ENCODE measurements at regions not wholly inside any gene's neighbourhood (a gene's known extent, or its start where the extent isn't known, plus 50 kb on each side); places are given as distances from the start of the nearest gene placed in this dataset.

DNA sequence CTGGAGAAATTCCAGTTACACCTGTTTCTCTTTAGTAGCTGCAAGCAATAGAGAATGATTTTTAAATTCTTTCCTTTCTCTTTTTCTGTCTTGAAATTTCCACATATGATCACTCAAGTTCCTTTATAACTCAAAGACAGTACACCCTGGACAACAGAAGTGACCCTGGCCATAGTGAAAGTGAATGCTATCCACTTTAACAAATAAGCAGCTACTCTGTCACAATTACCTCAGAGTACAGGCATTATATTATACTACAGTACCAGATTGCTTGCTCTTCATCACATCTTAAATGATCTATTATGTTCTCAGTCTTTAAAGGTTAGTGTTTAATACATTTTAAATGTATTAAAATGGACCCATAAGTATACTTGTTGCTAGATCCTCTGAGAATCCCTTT, 136.2 kb downstream of the KLF12 start:
- no peak for FAIRE-seq

DNA sequence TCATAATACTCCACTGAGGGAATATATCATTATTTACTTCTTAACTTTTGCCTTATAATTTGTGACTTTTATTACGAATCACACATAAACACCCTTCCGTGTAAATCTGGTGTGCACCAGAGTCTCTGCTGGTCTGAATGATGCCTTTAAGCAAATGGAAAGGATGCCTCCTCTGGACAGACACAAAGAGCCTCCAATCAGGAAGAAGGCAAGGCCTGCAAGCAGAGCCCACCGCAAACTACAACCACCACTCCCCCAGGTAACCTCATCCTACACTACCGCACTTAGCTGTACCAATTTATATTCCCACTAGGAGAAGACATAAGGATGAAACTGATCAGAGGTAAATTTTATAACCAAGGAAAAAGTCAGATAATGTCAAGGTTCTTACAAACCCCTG, 137.6 kb downstream of the KLF12 start:
- FAIRE-seq = no peak

DNA sequence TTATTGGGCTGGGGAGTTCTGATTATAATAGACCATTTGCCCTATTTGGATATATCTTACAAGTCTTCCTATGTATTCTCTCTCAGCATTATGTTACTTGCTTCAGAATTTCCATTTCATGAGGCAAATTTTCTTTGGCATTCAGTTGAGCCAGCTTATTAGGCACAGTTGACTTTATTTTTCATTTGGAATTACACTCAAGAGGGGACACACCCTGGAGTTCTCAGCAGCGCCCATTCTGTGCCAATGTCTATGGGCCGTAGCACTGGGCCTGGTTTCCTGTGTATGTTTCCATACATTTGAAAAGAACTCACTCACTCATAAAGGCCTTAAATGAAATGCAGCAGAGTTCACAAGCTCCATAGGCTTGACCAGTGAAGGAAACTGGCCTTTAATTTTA, 138.5 kb downstream of the KLF12 start:
- FAIRE-seq = no peak

DNA sequence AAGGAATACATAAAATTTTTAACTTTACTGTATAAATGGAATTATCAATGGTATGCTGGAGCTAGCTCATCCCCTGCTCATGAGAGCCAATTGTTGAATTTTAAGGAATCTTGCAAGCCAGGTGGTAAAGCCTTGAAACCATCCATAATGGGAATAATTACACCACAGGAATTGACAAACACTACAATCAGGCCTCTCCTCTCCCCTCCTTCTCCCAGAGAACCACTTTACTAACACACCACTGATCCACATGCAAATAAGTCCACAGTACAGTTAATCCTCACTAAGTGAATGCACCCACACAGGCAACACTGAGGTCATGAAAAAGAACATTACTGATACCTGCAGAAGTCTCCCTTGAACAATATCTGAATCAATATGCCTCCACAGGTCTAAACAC, 140.5 kb downstream of the KLF12 start:
- FAIRE-seq = no peak

DNA sequence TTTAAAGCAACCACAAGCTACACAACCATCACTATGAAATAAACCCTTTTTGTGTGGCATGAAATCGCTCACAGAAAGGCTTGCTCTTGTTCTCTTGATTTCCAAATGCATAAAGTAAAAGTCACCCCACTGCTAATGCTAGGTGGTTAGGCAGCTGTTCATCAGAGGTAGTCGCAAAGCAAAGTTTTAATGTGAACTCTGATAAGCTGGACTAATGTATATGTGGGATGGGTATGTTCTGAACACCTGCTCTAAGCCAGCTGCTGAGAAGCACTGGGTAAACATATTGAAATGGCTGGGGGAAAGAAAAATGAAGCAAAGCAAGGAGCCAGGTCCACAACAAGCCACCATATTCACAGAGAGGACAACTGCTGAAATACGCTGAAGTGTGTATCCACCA, 142.3 kb downstream of the KLF12 start:
- no peak for FAIRE-seq

DNA sequence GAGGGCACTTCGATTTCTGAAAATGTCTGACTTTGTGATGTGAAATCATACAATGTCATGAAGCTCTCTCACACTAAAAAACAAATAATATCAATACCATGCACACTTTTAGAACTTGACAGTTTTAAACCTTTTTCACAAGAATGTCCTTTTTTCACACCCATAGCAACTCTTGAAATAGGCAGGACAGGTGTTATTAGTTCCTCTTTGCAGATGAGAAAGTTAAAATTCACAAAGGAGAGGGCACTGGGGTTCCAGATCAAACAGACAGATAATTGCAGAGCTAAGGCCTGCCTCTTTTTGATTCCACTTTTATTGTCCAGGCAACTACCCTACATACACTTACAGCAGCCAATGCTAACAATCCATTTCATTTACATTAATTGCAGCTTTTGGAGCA, 142.8 kb downstream of the KLF12 start:
- FAIRE-seq = no peak

DNA sequence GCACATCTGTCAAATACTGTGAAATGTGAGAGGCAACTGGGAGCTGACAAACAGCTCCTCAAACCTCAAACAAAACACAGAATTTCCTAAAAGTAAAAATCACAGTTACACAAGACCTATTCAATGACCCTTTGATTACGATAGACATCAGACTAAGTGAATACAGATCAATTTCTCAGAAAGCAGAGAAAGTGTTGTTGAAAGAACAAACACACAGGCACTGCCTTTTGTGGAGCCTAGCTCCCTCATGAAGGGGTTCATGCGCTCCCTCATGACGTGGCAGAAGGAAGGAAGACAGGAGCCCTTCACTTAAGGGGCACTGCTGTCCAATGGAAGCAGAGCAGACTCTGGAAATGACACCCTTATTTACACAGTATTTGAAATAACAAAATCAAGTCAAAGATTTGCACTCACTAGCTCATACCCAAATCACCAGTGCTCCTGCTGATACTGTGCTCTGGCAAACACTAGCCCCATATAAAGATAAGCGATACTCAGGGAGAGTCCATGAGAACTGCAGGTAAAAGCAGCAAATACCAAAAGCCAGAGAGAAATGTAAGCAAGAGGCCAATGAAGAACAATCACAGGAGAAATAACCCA, 144.9 kb downstream of the KLF12 start:
- FAIRE-seq = no peak

DNA sequence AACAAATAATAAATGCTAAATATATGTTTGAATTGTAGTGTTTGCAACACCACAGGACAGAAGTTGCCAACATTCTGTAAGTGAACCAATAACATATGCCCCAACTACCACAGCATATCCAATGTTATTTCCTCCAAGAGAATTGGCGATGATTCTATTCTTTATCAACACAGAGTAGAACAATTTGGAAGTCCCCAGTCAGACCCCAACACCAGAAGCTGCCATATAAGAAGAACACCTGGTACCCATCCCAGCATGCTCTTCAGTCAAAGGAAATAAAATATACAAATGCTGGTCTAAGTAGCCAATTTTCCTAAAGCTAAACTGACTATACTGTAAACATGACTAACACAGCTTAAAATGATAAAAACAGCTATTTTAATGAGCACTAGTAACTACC, 145.7 kb downstream of the KLF12 start:
- no peak for FAIRE-seq

DNA sequence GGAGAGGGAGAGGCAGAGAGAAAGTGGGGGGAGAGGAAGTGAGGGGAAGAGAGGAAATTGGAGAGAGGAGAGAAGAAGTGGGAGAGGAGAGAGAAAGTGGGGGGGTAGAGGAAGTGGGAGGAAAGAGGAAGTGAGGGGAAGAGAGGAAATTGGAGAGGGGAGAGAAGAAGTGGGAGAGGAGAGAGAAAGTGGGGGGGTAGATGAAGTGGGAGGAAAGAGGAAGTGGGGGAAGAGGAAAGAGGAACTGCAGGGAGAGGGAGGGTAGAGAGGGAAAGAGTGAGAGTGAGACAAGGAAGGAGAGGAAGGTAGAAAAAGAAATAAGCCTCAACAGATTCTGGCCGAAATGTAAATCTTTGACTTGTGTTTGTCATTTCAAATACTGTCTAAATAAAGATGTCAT, 146.6 kb downstream of the KLF12 start:
- no peak for FAIRE-seq

DNA sequence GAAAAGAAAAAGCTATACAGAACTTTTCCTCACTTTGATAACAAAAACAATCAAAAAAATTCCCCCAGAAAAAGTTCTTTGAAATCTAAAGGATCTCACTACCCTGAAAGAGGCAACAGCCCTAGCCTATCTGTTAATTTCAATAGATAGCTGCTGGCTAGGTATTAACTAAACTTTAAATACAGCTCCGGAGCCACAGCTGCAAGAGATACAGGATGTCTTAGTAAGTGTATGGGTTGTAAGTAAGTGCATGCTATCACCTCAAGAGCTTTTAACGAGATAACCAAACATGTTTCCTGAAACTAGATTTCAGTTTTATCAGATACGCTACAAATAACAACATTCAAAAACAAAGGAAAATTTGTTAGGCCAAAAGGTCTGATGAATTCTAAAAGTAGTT, 148.4 kb downstream of the KLF12 start:
- FAIRE-seq = no peak

DNA sequence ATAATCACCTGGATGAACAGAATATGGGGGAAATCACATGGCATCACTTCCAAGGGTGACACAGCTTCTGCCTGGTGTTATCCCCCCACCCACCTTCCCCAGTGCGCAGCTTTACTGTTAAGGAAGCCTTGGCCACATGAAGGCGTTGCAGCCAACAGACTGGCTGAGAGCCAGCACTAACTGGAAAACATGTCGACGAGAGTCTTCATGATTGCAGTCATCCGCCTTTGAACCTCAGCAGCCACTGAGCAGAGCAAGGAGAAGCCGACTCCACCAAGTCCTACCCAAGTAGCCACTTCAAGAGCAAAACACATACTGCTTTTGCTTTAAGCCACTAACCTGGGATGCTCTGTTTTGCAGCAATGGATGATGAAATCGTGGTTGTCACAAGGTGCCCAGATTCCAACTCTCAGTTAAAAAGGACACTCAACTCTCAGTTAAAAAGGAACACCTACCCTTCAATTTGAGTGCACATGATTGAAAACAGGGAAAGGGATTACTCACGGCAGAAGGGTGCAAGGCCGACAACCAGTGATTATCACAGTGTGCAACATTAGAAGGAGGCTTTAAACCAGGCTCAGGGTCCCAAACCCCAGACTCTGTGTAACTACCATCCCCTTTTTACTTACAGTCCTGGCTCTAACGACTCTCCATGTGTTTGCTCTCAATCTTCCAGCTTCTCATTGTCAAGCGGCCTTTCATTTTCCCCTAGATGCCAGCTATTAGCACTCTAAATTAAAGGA, 149.1 kb downstream of the KLF12 start:
- FAIRE-seq = no peak

DNA sequence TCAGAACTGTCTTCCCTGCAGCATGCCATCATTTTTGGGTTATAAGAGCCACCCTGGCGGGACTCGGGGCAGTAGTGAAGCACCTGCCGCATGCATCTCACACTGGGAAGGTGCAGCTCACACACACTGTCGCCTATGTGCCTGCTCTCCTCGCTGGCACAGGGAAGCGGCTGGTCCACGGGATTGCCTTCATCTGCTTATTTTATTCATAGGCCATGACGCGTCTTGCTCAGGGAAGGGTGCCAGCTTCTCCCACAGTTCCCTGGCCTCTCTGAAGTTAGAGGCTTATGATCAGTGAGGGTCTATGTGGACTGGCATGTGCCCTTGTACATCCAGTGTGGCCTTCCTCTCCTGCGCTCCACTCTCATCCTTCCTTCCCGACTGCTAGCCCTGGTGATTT, 150.0 kb downstream of the KLF12 start:
- FAIRE-seq = no peak

DNA sequence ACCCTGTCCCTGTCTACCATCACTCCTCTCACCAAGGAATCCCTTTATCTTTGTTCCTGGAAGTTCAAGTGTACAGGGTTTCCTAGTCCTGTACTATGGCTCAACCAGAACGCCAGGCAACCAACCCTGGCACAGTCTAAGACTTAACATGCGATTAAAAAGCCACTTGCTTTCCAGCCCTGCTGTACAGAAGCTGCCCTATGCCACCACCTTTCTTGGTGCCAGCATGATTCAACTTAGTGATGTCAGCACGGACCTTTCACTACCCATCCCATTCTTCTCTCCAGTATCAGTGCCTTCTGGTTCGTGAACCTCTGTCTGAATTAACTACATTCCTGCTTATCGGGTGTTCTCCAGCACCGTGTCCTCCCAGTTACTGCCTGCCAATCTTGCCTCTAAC, 151.1 kb downstream of the KLF12 start:
- no peak for FAIRE-seq

DNA sequence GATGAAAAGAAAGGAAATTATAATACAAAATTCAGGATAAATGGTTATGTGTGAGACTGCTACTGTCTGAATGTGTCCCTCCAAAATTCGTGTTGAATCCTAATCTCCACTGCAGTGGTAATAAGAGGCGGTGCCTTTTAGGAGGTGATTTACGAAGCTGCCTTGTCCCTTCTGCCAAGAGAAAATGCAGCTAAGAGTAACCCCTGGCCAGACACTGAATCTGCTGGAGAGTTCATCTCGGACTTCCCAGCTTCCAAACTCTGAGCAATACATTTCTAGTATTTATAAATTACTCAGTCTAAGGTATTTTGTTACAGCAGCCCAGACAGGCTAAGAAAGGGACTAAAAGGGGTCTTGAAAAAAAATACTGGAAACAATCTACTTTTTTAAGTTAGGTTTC, 152.6 kb downstream of the KLF12 start:
- no peak for FAIRE-seq

DNA sequence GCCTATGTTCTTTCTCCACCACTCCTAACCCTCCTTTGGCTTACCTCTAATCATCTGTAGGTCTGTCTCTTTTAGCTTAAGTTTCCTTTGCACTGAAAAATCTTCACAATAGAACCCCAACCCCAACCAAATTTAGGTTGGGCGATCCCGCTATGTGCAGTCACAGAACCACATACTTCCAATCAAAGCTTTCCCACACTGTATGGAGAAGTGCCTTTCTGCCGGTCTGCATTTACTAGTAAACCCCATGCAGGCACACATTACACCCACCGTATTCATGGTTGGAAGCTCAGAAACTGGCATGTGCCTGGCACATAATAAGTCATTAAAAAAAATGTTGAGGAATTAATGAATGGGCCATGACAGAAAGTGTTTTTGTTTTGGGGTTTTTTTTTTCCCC, 158.4 kb downstream of the KLF12 start:
- FAIRE-seq = no peak

DNA sequence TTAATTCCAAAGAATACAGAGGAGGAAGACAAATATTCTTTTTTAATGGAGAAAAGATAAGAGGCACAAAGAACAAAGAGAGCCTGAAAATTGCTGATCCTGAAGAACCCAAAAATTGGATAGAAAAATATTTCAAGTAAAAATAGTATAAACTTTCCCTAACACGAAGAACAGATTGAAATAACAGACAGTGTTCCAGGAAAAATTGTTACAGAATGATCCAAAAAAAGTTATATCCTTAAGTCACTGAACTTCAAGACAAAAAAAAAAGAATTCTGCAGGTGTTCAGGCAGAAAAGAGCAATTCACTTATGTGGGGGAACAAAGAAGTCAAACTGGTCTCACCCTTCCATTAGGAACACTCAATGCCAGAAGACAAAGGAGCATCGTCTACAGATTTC, 160.2 kb downstream of the KLF12 start:
- FAIRE-seq = no peak

DNA sequence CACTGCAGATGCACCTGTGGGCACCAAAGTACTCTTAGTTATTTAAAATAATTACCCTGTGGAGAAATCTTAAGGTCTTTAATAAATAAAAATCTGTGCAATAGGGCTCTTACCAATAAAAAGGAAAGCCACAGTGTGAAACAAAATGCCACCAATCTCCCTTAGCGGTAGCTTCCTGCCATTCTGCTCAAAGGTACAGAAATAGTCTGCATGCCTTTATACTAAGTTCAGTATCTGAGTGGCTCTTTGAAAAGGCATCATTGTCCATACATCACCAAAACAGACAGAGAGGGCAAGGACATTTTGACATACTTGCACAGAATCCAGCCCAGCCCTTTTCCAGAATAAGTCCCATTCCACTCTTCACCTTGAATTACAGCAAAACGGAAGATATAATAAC, 161.0 kb downstream of the KLF12 start:
- FAIRE-seq = no peak

DNA sequence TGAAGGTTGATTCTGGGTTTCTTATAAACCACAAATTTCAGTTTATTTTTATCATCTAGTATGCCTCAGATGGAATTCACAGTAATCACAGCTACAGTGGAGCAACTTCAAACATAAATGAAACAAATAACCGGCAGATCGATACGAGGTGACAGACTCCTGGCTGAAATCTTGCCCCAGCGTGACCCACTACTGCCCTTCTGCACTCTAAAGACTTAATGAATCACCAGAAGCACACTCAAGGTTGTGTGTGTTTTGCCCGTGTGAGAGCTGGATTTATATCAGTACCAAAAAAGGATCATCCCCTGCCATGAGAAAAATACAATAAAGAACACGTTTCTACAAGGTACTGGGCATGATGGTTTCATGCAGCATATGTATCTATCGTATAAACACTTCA, 161.7 kb downstream of the KLF12 start:
- FAIRE-seq = no peak

DNA sequence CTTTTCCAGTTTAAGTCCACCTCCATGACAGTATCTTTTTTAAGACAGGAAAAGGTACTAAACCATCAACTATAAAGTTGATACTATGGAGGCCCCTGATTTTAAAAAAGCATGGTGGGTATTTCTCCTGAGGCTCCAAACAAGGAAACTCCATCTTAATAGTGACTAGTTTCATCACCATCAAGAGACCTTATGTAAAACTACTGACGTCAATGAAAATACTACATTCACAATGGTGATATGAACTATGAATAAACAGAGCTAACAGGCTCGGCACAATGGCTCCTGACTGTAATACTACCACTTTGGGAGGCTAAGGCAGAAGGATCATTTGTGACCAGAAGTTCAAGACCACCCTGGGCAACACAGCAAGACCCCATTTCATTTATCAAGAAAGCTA, 162.7 kb downstream of the KLF12 start:
- no peak for FAIRE-seq

DNA sequence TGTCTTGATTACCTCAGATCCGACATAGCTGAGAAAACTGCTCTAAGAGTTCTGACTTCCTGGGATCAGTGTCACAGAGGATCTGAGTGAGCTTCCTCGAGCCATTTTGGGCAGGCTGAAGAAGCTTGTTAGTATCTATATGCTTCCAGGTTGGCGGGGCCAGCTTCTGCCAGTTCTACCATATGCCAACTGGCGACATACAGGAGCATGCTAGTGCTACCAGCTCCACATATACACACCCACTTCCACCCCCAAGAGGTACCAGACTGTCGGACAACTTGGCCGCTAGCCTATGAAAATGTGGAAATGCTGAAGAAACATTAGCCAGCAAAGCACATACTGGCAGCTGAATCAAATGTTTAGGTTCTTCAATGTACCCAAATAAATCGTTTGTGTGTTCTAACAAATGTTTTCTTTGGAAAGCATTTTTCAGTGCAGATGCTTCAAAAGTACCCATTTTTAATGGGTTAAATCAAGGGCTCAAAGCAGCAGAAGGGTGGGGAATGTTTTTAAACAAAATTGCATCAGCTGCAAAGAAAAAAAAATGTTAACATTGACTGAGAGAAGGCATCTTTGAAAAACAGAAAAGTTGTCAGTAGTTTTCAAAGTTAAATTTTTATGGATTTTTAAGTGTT, 163.7 kb downstream of the KLF12 start:
- no peak for FAIRE-seq

DNA sequence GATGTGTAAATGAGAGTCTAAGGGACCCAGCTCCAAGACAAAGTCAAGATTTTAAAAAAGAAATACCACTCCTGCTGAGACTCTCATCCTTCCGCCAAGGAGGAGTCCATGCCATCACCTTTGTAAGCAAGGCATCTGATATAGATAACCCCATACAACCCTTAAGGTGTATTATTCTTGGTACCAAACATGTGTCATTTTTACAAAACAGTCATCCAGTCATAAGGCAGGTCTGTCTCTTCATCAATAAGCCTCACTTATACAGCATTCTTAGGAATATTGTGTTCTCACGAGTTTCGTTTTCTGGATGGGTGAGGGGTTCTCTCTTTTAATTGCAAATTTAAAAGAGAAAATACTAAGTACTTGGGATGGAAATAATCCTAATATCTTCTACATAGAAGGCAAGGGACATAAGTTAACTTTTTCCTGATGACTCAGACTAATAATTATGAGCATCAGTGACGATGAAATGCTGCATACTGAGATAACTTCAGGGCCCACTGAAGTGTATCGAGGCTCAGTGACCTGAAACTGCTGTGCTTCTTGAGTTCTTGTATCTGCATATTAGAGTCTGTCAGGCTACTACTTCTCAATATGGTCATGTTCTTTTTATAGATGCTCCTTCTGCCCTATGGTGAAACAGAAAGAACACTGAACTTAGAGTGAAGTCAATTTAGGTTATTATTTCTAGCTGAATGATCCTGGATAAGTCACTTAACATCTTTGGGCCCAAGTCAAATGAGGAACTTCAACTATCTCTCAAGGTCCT, 166.6 kb downstream of the KLF12 start:
- FAIRE-seq = no peak

DNA sequence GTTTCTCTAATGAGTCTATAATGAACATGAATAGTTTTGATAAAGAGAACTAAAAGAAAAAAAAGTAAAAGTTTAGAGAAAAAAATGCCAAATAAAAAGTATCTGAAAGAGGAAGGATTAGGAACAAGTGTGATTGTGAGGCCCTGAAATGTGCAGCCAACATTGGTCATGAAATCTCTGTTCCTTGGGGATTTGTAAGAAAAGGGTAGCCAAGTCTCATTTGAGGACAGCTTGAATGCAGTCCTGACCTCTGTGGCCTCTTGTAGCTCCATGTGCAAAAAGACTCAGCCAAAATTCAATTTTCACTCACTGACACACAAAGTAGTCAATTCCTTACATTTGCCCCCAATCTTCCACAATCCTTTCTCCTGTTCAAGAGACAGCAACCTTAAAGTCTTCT, 167.9 kb downstream of the KLF12 start:
- FAIRE-seq = no peak

DNA sequence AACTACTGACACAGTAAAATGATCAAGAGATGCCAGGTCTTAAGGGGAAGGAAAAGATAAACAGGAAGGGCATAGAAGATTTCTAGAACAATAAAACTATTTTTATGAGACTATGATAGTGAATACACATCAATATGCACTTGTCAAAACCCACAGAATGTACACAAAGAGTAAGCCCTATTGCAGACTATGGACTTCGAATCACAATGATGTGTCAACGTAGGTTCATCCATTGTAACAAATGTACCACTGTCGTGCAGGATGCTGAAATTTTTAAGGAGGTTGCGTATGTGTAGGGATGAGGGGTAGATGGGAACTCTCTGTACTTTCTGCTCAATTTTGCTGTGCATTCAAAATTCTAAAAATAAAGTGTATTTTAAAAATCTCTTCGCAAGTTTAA, 171.9 kb downstream of the KLF12 start:
- no peak for FAIRE-seq

DNA sequence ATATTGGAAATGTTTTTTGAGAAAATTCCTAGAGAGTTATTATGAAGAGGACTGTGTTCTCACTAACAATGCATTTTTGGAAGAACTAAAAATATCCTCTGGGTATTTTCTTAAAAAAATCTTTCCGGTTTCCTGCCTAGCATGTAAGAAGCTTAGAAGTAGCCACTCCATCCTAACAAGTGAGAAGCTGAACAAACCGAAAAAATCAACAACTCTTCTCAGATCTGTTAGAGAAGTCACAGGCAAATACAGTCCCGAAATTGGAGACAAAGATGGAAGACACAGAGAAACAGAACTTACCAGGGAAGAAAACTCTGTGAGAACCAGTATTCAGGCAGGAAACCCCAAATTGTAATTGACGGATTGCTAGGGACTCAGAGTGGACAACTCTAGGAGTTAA, 173.0 kb downstream of the KLF12 start:
- FAIRE-seq = no peak
